ENCODE measurements at regions not wholly inside any gene's neighbourhood (a gene's known extent, or its start where the extent isn't known, plus 50 kb on each side); places are given as distances from the start of the nearest gene placed in this dataset.
"Not testable (repeated sequence)": the region's sequence is repeated elsewhere in the genome, so short reads cannot be mapped to it uniquely, and the experiment has no call there.

- H3K36me3 ChIP-seq (ENCODE audit: control insufficient read depth, insufficient read depth, low read length): no peaks in the 10 kb centered on the region
- TF ChIP-seq CTCF (IDR thresholded peaks at IDR 0.05; ENCODE audit: insufficient read depth, low read length, poor library complexity, severe bottlenecking): no peak
- no peaks in the 10 kb centered on the region; the same call in 1 of the 2 replicates for H3K27me3 ChIP-seq (replicated peaks; ENCODE audit: control insufficient read depth, insufficient read depth, low read length)
- no peak overlapping the region for H3K4me3 ChIP-seq (replicated peaks; ENCODE audit: low read depth, low read length)
- DNase-seq (ENCODE audit: extremely low read depth, insufficient read length): no peak
Observed at GRCh38 chr3:34073961-34074360, 275.5 kb downstream of the PDCD6IP start.

- no peak overlapping the region for H3K4me3 ChIP-seq (replicated peaks; ENCODE audit: low read depth, low read length)
- H3K27me3 ChIP-seq (replicated peaks; ENCODE audit: control insufficient read depth, insufficient read depth, low read length): no peaks in the 10 kb centered on the region; the same call in 1 of the 2 replicates
- no peak for TF ChIP-seq CTCF (IDR thresholded peaks at IDR 0.05; ENCODE audit: insufficient read depth, low read length, poor library complexity, severe bottlenecking)
- no peak for DNase-seq (ENCODE audit: extremely low read depth, insufficient read length)
- no peaks in the 10 kb centered on the region for H3K36me3 ChIP-seq (ENCODE audit: control insufficient read depth, insufficient read depth, low read length)
Observed at GRCh38 chr3:34075975-34076374, 277.5 kb downstream of the PDCD6IP start.

GRCh38 chr3:34077417-34078195, 279.2 kb downstream of the PDCD6IP start:
- TF ChIP-seq CTCF (IDR thresholded peaks at IDR 0.05; ENCODE audit: insufficient read depth, low read length, poor library complexity, severe bottlenecking): no peak
- Histone ChIP-seq H3K4me3 (replicated peaks; ENCODE audit: low read depth, low read length) (no peak overlapping the region; the same call in 1 of the 2 replicates), H3K27me3 (replicated peaks; ENCODE audit: control insufficient read depth, insufficient read depth, low read length) (no peaks in the 10 kb centered on the region), H3K36me3 (ENCODE audit: control insufficient read depth, insufficient read depth, low read length) (no peaks in the 10 kb centered on the region)
- no peak for DNase-seq (ENCODE audit: extremely low read depth, insufficient read length)

- no peak for DNase-seq (ENCODE audit: extremely low read depth, insufficient read length)
- Histone ChIP-seq H3K27me3 (replicated peaks; ENCODE audit: control insufficient read depth, insufficient read depth, low read length) (no peaks in the 10 kb centered on the region), H3K4me3 (replicated peaks; ENCODE audit: low read depth, low read length) (no peak overlapping the region), H3K36me3 (ENCODE audit: control insufficient read depth, insufficient read depth, low read length) (no peaks in the 10 kb centered on the region)
- TF ChIP-seq CTCF (IDR thresholded peaks at IDR 0.05; ENCODE audit: insufficient read depth, low read length, poor library complexity, severe bottlenecking): no peak
Observed at GRCh38 chr3:34078418-34078817, 280.0 kb downstream of the PDCD6IP start.

- H3K4me3 ChIP-seq (replicated peaks; ENCODE audit: low read depth, low read length); H3K27me3 ChIP-seq (replicated peaks; ENCODE audit: control insufficient read depth, insufficient read depth, low read length); DNase-seq (ENCODE audit: extremely low read depth, insufficient read length); H3K36me3 ChIP-seq (ENCODE audit: control insufficient read depth, insufficient read depth, low read length): not testable (repeated sequence)
Observed at GRCh38 chr3:34079849-34080248, 281.4 kb downstream of the PDCD6IP start.

GRCh38 chr3:34090379-34090778, 291.9 kb downstream of the PDCD6IP start:
- H3K4me3 ChIP-seq (replicated peaks; ENCODE audit: low read depth, low read length); H3K36me3 ChIP-seq (ENCODE audit: control insufficient read depth, insufficient read depth, low read length); DNase-seq (ENCODE audit: extremely low read depth, insufficient read length); H3K27me3 ChIP-seq (replicated peaks; ENCODE audit: control insufficient read depth, insufficient read depth, low read length): not testable (repeated sequence)

GRCh38 chr3:34090876-34091275, 292.4 kb downstream of the PDCD6IP start:
- Histone ChIP-seq H3K36me3 (ENCODE audit: control insufficient read depth, insufficient read depth, low read length) (no peaks in the 10 kb centered on the region), H3K27me3 (replicated peaks; ENCODE audit: control insufficient read depth, insufficient read depth, low read length) (no peaks in the 10 kb centered on the region), H3K4me3 (replicated peaks; ENCODE audit: low read depth, low read length) (no peak overlapping the region)
- DNase-seq (ENCODE audit: extremely low read depth, insufficient read length): no peak
- no peak for TF ChIP-seq CTCF (IDR thresholded peaks at IDR 0.05; ENCODE audit: insufficient read depth, low read length, poor library complexity, severe bottlenecking)

- H3K36me3 ChIP-seq (ENCODE audit: control insufficient read depth, insufficient read depth, low read length); H3K27me3 ChIP-seq (replicated peaks; ENCODE audit: control insufficient read depth, insufficient read depth, low read length); DNase-seq (ENCODE audit: extremely low read depth, insufficient read length); H3K4me3 ChIP-seq (replicated peaks; ENCODE audit: low read depth, low read length): not testable (repeated sequence)
Observed at GRCh38 chr3:34094280-34094679, 295.9 kb downstream of the PDCD6IP start.

Data from GM06990 (cell line).